GM18907 (cell line): ENCODE measurements at regions not wholly inside any gene's neighbourhood (a gene's known extent, or its start where the extent isn't known, plus 50 kb on each side); places are given as distances from the start of the nearest gene placed in this dataset.
"Not testable (repeated sequence)": the region's sequence is repeated elsewhere in the genome, so short reads cannot be mapped to it uniquely, and the experiment has no call there.

Experiments
- ATAC-seq: cut with Tn5 transposase; IDR thresholded peaks from one replicate; pipeline ENCODE4 v1.9.1; 2021; ENCODE audit warnings: mild to moderate bottlenecking, moderate library complexity; ENCODE audit not compliant: unreplicated experiment

GRCh38 chr10:78465431-78465830, 431.8 kb downstream of the RPS24 start:
- ATAC-seq = no peak

GRCh38 chr10:78467496-78468106, 433.9 kb downstream of the RPS24 start:
- no peak for ATAC-seq

DNA sequence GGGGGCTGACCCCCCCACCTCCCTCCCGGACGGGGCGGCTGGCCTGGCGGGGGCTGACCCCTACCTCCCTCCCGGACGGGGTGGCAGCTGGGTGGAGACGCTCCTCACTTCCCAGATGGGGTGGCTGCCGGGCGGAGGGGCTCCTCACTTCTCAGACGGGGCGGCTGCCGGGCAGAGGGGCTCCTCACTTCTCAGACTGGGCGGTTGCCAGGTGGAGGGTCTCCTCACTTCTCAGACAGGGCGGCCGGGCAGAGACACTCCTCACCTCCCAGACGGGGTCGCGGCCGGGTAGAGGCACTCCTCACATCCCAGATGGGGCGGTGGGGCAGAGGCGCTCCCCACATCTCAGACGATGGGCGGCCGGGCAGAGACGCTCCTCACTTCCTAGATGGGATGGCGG, 435.1 kb downstream of the RPS24 start:
- ATAC-seq = not testable (repeated sequence)

DNA sequence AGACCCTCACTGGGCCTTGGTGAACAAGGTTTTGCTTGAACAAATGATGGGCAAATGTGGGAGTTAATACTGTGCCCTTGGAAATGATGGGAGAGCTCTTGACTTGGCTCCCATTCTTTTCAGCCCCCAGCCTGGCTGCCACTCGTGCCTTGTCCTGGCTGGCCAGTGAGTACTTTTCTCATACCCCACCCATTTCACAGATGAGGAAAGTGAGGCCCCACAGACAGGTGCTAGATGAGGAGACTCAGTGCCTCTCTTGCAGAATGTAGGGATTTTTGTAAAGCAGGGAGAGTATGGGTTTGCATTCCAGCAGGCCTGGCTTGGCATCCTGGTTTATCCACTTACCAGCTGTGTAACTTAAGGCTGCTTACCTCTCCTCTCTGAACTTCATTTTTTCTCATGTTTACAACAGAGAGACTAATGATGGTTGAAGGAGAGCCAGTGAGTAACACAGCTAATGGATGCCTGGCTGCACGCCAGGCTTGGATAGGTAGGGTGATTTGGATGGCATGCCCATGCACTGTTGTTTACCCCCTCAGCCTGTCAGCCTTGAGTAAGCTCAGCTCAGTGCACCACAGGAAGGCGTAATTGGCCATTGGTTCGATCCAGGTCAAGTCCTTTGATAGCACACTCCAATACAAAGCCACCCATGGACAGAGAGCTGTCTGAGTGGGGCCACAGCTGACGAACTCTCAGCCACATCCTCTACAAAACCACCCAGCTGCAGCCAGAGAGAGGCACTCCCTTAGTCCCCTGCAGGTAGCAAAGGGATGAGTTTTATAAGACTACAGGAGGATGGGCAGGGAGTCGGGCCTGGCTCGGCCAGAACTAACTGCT, 436.8 kb downstream of the RPS24 start:
- no peak for ATAC-seq

DNA sequence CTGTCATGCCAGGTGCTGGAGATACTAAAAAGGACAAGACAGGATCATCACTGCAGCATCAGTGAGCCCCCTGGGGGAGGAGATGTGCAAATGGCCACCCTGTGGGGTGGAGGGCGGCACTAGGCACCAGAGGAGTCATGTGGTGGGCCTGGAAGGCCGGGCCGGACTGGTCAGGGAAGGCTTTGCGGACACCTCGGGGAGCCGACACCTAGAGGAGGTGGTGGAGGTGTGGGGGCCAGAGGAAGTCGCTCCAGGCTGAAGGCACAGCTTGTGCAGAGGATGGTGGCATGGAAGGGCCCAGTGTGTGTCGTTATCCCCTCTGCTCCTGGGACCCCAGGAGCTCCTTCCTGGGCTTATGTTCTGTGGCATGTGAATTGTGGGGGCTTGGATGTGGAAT, 437.7 kb downstream of the RPS24 start:
- ATAC-seq = no peak

- ATAC-seq = no peak
Observed at GRCh38 chr10:78471723-78472550, 438.3 kb downstream of the RPS24 start.

- ATAC-seq = no peak
Observed at GRCh38 chr10:78472551-78472890, 438.9 kb downstream of the RPS24 start.

DNA sequence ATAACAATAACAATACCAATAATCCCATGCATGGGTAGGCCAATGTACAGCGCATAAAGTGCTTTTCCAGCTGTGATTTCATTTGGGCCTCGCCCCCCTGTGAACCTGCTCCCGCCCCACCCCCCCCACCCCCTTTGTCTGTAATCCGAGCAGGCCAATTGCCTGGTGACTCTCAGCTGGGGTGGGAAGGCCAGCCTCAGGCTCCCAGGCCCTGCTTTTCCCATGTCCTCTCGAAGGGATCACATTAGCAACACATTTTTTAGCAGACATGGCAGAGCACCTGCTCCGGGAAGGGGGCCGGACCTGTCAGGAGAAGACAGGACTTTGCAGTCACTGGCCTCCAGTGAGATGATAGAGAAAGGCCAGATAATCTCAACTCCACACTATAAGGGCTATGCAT, 439.3 kb downstream of the RPS24 start:
- ATAC-seq = no peak

- no peak for ATAC-seq
Observed at GRCh38 chr10:78474743-78475142, 441.1 kb downstream of the RPS24 start.

DNA sequence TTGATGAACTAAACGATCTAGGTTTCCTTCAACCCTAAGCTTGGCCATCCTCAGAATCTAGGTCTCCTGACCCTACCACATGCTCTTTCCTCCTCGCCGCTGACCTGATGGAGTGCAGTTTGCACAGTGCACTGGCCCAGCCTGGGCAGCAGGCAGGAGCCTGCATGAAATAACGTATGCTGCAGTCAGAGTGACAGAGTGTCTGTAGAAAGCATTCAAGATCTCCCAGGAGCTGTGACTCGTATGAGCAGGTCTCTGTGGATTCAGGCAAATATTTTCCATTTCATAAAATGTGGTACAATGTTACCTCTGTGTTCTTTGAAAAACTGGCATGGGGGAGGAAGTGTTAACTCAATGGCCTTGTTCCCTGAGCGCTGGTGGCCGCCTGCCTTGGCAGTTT, 441.8 kb downstream of the RPS24 start:
- no peak for ATAC-seq

GRCh38 chr10:78476156-78476555, 442.5 kb downstream of the RPS24 start:
- no peak for ATAC-seq

DNA sequence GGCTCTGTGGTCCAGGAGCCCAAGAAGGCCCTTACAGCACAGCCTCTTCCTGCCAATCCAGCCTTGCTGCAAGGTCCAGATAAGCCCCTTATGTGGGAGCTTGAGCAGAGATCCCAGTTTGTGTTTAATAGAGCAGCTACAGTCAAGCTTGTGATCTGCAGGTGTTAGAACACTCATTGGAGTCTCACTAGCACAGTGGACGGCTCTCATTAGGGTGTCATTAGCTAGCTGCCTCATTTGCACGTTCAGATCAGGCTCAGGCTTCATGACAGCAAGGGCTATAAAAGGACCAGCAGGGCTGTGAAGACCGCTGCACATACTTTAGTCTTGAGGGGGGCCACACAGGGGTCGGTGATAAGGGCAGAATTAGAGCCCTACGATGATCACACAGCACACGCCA, 443.2 kb downstream of the RPS24 start:
- no peak for ATAC-seq

- no peak for ATAC-seq
Observed at GRCh38 chr10:78478919-78479318, 445.3 kb downstream of the RPS24 start.

DNA sequence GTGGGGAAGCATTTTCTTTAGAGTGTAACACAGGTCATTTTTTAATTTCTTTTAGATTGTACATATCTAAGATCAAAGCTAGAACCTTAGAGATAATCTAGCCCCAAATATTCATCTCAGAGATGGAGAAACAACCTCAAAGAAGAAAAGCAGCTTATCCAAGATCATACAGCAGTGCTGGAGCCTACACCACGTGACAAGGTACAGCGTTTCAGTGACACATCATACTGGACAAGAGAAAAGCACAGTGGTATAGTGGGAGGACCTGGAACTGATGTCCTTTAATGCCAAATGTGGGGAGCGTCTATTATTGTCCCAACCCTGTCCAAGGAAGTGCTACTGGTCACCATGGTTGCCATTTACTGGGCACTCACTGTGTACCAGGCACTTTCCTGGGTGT, 445.8 kb downstream of the RPS24 start:
- no peak for ATAC-seq

DNA sequence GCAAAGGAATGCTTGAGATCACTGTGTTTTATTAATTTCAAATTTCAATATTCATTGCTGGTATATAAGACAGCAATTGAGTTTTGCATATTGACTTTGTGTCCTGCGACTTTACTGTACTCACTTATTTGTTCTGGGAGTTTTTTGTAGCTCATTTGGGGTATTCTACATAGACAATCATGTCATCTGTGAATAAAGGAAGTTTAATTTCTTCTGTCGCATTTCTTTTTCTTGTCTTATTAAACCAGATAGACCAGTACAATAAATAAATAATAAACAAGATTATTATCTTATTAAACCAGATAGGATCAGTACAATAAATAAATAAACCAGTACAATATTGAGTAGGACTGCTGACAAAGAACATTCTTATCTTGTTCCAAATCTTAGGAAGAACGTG, 448.2 kb downstream of the RPS24 start:
- ATAC-seq = no peak

DNA sequence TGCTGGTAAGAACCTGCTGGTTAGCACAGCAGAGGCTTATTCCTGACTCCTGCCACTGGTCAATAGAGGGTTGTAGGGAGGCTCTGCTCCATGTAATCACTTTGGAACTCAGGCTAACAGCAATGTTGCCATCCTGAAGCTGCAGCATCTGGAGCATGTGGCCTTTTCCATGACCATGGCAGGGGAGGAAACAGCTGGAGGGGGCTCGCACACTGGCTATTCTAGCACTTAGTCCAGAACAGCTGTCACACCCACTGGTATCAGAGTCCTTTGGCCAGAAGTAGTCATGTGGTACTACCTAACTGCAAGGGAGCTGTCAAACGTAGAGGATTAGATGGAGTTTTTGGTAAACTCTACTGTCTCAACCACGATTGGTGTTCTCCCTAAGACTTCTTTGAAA, 450.0 kb downstream of the RPS24 start:
- ATAC-seq = no peak

DNA sequence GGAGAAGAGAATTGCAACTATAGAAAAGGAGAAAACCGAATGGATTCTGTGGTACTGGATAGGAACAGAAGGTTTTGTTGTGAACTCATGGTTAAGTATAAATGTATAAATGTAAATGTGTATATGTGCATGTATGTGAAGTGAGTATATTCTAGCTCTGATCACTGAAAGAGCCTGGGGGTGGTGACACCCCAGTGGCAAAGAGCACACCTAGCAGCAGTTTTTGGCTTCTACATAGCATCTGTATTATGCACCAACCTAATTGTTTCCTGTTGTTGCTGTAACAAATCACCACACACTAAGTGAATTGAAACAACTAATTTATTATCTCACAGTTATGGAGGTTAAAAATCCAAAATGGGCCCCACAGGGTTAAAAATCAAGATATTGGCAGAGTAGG, 455.4 kb downstream of the RPS24 start:
- ATAC-seq = no peak

DNA sequence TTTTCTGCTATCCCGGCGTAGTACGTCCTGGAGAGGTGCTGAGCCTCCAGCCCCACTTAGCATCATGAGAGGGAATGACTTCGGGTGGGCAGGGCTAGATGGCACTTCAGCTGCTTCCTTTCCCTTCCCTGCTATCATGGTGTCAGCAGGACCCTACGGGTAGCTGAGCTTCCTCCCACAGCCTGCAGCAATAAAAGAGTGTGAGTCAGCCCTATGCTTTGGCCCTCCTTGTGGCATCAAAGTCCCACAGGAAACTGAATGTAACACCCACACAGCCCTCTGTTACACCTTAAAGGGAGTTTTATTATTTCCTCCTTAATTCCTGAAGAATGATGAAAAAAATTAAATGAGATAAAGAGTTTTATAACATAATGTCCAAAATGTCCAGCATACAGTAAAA, 458.1 kb downstream of the RPS24 start:
- ATAC-seq = no peak

DNA sequence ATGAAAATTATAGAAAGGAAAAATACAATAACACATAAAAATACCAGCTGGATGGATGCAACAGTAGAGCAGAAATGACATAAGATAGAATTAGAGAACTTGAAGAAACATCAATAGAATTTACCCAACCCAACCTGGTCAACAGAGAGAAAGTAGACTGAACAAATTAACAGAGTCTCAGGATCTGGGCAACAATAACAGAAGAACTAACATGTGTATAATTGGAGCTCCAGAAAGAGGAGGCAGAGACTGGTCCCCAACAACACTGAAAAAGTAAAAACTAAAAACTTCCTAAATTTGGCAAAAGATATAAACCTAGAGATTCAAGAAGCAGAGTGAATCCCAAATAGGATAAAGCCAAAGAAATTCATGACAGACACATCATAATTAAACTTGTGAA, 458.8 kb downstream of the RPS24 start:
- no peak for ATAC-seq

- ATAC-seq = no peak
Observed at GRCh38 chr10:78494179-78494578, 460.5 kb downstream of the RPS24 start.

GRCh38 chr10:78502210-78502936, 468.7 kb downstream of the RPS24 start:
- no peak for ATAC-seq
